Heart left ventricle (tissue), 16 donors: ENCODE measurements at regions not wholly inside any gene's neighbourhood (a gene's known extent, or its start where the extent isn't known, plus 50 kb on each side); places are given as distances from the start of the nearest gene placed in this dataset.

ENCODE experiments used
- ATAC-seq, 4 donors: fragments of 200-7000 bp; cut with Tn5 transposase; one replicate each; pipeline ENCODE4 v1.9.1; 2020 to 2022; ENCODE audit warnings: moderate library complexity in 4 of 4, mild to moderate bottlenecking in 3 of 4, moderate number of reproducible peaks in 1 of 4
- DNase-seq, 5 donors: peaks; one replicate each; pipeline ENCODE4 v3.0.0-alpha.2; 2020
- H3K27ac ChIP-seq, 12 donors: fragments of 200-600 bp; sonication (generic) in 4 of 12; one replicate each; pipeline versions ENCODE4 v1.5.0 to v1.8.0; 2016 to 2022; ENCODE audit warnings: mild to moderate bottlenecking in 2 of 12
- H3K27me3 ChIP-seq, 9 donors: fragments of 200-600 bp; sonication (generic) in 2 of 9; one replicate each; pipeline versions ENCODE4 v1.5.1 to v1.8.0; 2016 to 2022; ENCODE audit warnings: mild to moderate bottlenecking in 3 of 9
- H3K36me3 ChIP-seq, 9 donors: fragments of 200-600 bp; sonication (generic) in 2 of 9; one replicate each; pipeline versions ENCODE4 v1.5.0 to v1.8.0; 2018 to 2022; ENCODE audit warnings: mild to moderate bottlenecking in 2 of 9
- H3K4me1 ChIP-seq, 12 donors: fragments of 200-600 bp; sonication (generic) in 4 of 12; one replicate each; pipeline versions ENCODE4 v1.5.0 to v1.8.0; 2016 to 2022; ENCODE audit warnings: mild to moderate bottlenecking in 3 of 12
- H3K4me3 ChIP-seq, 12 donors: fragments of 200-600 bp; sonication (generic) in 4 of 12; one replicate each; pipeline versions ENCODE4 v1.5.0 to v1.8.0; 2017 to 2022; ENCODE audit warnings: mild to moderate bottlenecking in 9 of 12, moderate library complexity in 4 of 12
- H3K9me3 ChIP-seq, 12 donors: fragments of 200-600 bp; sonication (generic) in 4 of 12; one replicate each; pipeline versions ENCODE4 v1.5.0 to v1.8.0; 2016 to 2022; ENCODE audit warnings: mild to moderate bottlenecking in 1 of 12
- POLR2A ChIP-seq, 2 donors: fragments of 450-650 bp; IDR thresholded peaks; one replicate each; pipeline ENCODE4 v1.6.1; 2017; ENCODE audit warnings: antibody characterized with exemption in 2 of 2, mild to moderate bottlenecking in 2 of 2, moderate library complexity in 2 of 2
- WGBS, 4 donors: extraction: QIAGEN DNeasy Blood & Tissue Kit in 2 of 4; methylation state at CpG; one replicate each; pipeline versions ENCODE4 v1.1.5 to v1.1.7; 2013 to 2018; 5-methylcytosine and 5-hydroxymethylcytosine counted together
- intact Hi-C, 10 donors: fragments of 100-400 bp; cut with DNase I; formaldehyde crosslinking; loops; one replicate each; pipeline versions ENCODE4 v1.11.1 to v1.14.2; 2022
- TF ChIP-seq, protein P1 (sequence below), 12 donors: fragments of 200-600 bp; sonication (generic) in 4 of 12; IDR thresholded peaks; one replicate each; pipeline versions ENCODE4 v1.5.0 to v1.8.0; 2018 to 2022; ENCODE audit warnings: antibody characterized with exemption in 12 of 12, mild to moderate bottlenecking in 5 of 12
- donor health status: ischemic (EF 13 %, LVEDD 7.1; RV severe dilation, severe dysfunction).
- donor health status: healthy with polysubstance abuse.
- donor health status: DM: no; HTN: yes; CAD: no.
- donor health status: DM: no; HTN: no; CAD: no.
- donor health status: ischemic (EF 25% LVEDD 6.9; RV normal size, moderate dysfunction).
- donor health status: ischemic (EF 25% LVEDD 5.7; RV mildly dilated, moderate dysfunction).
- donor health status: healthy.
- donor health status: DM: yes; HTN: yes; CAD: no.
- donor health status: ischemic (EF 35%, LVEDD 5.7; RV mildly dilated, moderate dysfunction).
- donor health status: nonischemic (EF 11% LVEDD 7.7; RV severe dilation, severe dysfunction).
- donor health status: DM: yes; HTN: yes; CAD: no.
- donor health status: PGD.
- donor health status: ischemic (EF 29% LVEDD 5.4; RV normal size, mild dysfunction).
- donor health status: nonischemic (EF 23%, LVEDD 6.1; RV moderate dilation, normal function).

DNA sequence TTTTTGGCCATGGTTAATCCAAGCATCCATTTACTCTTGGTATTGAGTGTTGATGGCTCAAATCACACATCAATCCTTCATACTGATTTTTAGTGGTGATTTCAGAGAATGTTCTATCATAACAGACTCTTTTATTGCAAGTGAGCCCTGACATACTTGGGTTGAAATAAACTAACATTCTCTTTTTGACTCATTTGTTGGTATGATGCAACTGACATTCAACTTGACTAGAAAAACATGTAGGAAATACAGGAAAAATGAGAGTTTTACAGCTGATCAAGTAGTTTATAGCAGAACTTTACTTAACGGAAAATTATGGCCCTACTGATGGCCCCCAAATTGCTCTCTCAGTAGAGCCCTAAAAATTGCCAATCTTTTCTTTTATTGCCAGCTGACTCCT, 173.9 kb upstream of the CD96 start:
- Histone ChIP-seq H3K27me3 (no peaks in the 10 kb centered on the region), H3K4me1 (no peaks in the 10 kb centered on the region), H3K9me3 (peaks cover 0 to 27% (median 12%) of the 10 kb centered on the region in 12 donors), H3K36me3 (no peaks in the 10 kb centered on the region), H3K27ac (no peak overlapping the region), H3K4me3 (no peak overlapping the region)
- intact Hi-C loops, result no loop called here
- ATAC-seq (no peak), DNase-seq (no peak)
- 91 to 96% (median 92%) methylated on average over 1 of the region's 1 CpG for WGBS, 4 donors
- no peak for TF ChIP-seq POLR2A (IDR thresholded peaks at IDR 0.05)
- TF ChIP-seq, protein P1, sequence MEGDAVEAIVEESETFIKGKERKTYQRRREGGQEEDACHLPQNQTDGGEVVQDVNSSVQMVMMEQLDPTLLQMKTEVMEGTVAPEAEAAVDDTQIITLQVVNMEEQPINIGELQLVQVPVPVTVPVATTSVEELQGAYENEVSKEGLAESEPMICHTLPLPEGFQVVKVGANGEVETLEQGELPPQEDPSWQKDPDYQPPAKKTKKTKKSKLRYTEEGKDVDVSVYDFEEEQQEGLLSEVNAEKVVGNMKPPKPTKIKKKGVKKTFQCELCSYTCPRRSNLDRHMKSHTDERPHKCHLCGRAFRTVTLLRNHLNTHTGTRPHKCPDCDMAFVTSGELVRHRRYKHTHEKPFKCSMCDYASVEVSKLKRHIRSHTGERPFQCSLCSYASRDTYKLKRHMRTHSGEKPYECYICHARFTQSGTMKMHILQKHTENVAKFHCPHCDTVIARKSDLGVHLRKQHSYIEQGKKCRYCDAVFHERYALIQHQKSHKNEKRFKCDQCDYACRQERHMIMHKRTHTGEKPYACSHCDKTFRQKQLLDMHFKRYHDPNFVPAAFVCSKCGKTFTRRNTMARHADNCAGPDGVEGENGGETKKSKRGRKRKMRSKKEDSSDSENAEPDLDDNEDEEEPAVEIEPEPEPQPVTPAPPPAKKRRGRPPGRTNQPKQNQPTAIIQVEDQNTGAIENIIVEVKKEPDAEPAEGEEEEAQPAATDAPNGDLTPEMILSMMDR (IDR thresholded peaks at IDR 0.05), result no peak

GRCh38 chr3:111369958-111370357, 172.0 kb upstream of the CD96 start:
- TF ChIP-seq POLR2A (IDR thresholded peaks at IDR 0.05), result no peak
- TF ChIP-seq, protein P1 (IDR thresholded peaks at IDR 0.05), result no peak
- DNase-seq (no peak), ATAC-seq (no peak)
- H3K4me1 ChIP-seq, result no peaks in the 10 kb centered on the region
- intact Hi-C loops, result no loop called here
- H3K36me3 ChIP-seq, result no peaks in the 10 kb centered on the region
- peaks cover 0 to 28% (median 15%) of the 10 kb centered on the region in 12 donors for H3K9me3 ChIP-seq
- H3K4me3 ChIP-seq, result no peak overlapping the region
- no peak overlapping the region for H3K27ac ChIP-seq
- H3K27me3 ChIP-seq, result no peaks in the 10 kb centered on the region

- TF ChIP-seq, protein P1 (IDR thresholded peaks at IDR 0.05), result no peak
- no peak for TF ChIP-seq POLR2A (IDR thresholded peaks at IDR 0.05)
- Histone ChIP-seq H3K9me3 (peaks cover 0 to 33% (median 15%) of the 10 kb centered on the region in 12 donors), H3K36me3 (no peaks in the 10 kb centered on the region), H3K4me3 (no peak overlapping the region), H3K4me1 (no peaks in the 10 kb centered on the region), H3K27ac (no peak overlapping the region), H3K27me3 (no peaks in the 10 kb centered on the region)
- WGBS, 4 donors, result 88 to 96% (median 94%) methylated on average over 1 to 3 of the region's 3 CpGs
- ATAC-seq, result no peak
- DNase-seq, result no peak
- intact Hi-C loops, result no loop called here
These were observed 168.8 kb upstream of the CD96 start for GRCh38 chr3:111373239-111373638.

DNA sequence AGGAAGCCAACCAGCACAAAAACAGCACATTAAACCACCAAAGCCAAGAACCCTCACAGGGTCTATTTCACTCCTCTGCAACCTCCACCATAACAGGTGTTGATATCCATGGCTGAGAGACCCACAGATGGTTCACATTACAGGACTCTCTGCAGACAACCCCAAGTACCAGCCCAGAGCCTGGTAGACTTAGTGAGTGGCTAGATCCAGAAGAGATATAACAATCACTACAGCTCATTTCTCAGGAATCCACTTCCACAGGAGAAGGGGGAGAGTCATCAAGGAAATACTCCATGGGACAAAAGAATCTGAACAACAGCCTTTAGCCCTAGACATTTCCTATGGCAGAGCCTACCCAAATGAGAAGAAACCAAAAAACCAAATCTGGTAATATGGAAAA, 168.1 kb upstream of the CD96 start:
- Histone ChIP-seq H3K27me3 (no peaks in the 10 kb centered on the region), H3K9me3 (peaks cover 0 to 33% (median 15%) of the 10 kb centered on the region in 12 donors), H3K4me3 (no peak overlapping the region), H3K27ac (no peak overlapping the region), H3K36me3 (no peaks in the 10 kb centered on the region), H3K4me1 (no peaks in the 10 kb centered on the region)
- ATAC-seq (no peak), DNase-seq (no peak)
- TF ChIP-seq, protein P1 (IDR thresholded peaks at IDR 0.05), result no peak
- no peak for TF ChIP-seq POLR2A (IDR thresholded peaks at IDR 0.05)
- intact Hi-C loops, result no loop called here
